GM23338 (cell line): ENCODE measurements at regions not wholly inside any gene's neighbourhood (a gene's known extent, or its start where the extent isn't known, plus 50 kb on each side); places are given as distances from the start of the nearest gene placed in this dataset.

Experiments
- ATAC-seq: fragments of 200-7000 bp; cut with Tn5 transposase; 3 replicates; pipeline ENCODE4 v1.9.1; 2020
- DNase-seq: peaks from one replicate; pipeline ENCODE4 v3.0.0-alpha.2; 2015; ENCODE audit warnings: low spot score
- H2AFZ ChIP-seq: fragments of 200-600 bp; sonication (generic); 2 replicates; pipeline ENCODE4 v1.8.0; 2016; ENCODE audit warnings: antibody characterized with exemption, mild to moderate bottlenecking, moderate library complexity
- H3F3A ChIP-seq: fragments of 200-600 bp; sonication (generic); replicated peaks from 2 replicates; pipeline ENCODE4 v1.8.0; 2017; ENCODE audit warnings: antibody characterized with exemption, mixed run types, low read depth
- H3K27ac ChIP-seq: fragments of 200-600 bp; sonication (generic); 2 replicates; pipeline ENCODE4 v1.6.1; 2016; ENCODE audit warnings: low read depth
- H3K27me3 ChIP-seq: fragments of 200-600 bp; sonication (generic); 2 replicates; pipeline ENCODE4 v1.8.0; 2016; ENCODE audit warnings: mild to moderate bottlenecking, mixed run types, moderate library complexity; ENCODE audit not compliant: insufficient read depth
- H3K36me3 ChIP-seq: fragments of 200-600 bp; sonication (generic); 2 replicates; pipeline ENCODE4 v1.8.0; 2016; ENCODE audit warnings: mild to moderate bottlenecking; ENCODE audit not compliant: insufficient read depth
- H3K4me1 ChIP-seq: fragments of 200-600 bp; sonication (generic); 2 replicates; pipeline ENCODE4 v1.8.0; 2016; ENCODE audit warnings: mild to moderate bottlenecking, moderate library complexity; ENCODE audit not compliant: insufficient read depth
- H3K4me2 ChIP-seq: fragments of 200-600 bp; sonication (generic); 2 replicates; pipeline ENCODE4 v1.7.1; 2017; ENCODE audit warnings: mixed run types
- H3K4me3 ChIP-seq: fragments of 200-600 bp; sonication (generic); 2 replicates; pipeline ENCODE4 v1.6.1; 2016; ENCODE audit warnings: mixed run types
- H3K79me2 ChIP-seq: fragments of 200-600 bp; sonication (generic); replicated peaks from 2 replicates; pipeline ENCODE4 v1.8.0; 2017; ENCODE audit warnings: mild to moderate bottlenecking; ENCODE audit not compliant: insufficient read depth
- H3K9me2 ChIP-seq: fragments of 200-600 bp; sonication (generic); 2 replicates; pipeline ENCODE4 v1.8.0; 2017; ENCODE audit not compliant: insufficient read depth
- H4K20me1 ChIP-seq: fragments of 200-600 bp; sonication (generic); replicated peaks from 2 replicates; pipeline ENCODE4 v1.8.0; 2017; ENCODE audit warnings: mild to moderate bottlenecking; ENCODE audit not compliant: insufficient read depth
- H3K27ac Mint-ChIP-seq: 2 replicates; pipeline ENCODE4 v1.8.0; 2020; ENCODE audit warnings: inconsistent platforms, mild to moderate bottlenecking, moderate library complexity, mixed read lengths
- H3K27me3 Mint-ChIP-seq: 3 replicates; pipeline ENCODE4 v1.8.0; 2022; ENCODE audit warnings: low read depth, mild to moderate bottlenecking, moderate library complexity, mixed read lengths, inconsistent platforms; ENCODE audit not compliant: insufficient read depth, poor library complexity
- H3K36me3 Mint-ChIP-seq: 3 replicates; pipeline ENCODE4 v1.8.0; 2021; ENCODE audit warnings: low read depth, mild to moderate bottlenecking, inconsistent platforms, moderate library complexity, mixed read lengths
- H3K4me1 Mint-ChIP-seq: 3 replicates; pipeline ENCODE4 v1.8.0; 2020; ENCODE audit warnings: mild to moderate bottlenecking, inconsistent platforms, mixed read lengths
- H3K4me3 Mint-ChIP-seq: 3 replicates; pipeline ENCODE4 v1.8.0; 2021; ENCODE audit warnings: moderate library complexity, mild to moderate bottlenecking, inconsistent platforms, mixed read lengths
- H3K9me3 Mint-ChIP-seq: 3 replicates; pipeline ENCODE4 v1.8.0; 2020; ENCODE audit warnings: moderate library complexity, mild to moderate bottlenecking, inconsistent platforms, mixed read lengths
- ETS1 ChIP-seq: IDR thresholded peaks from 2 replicates; pipeline ENCODE4 v1.6.1; 2016; ENCODE audit warnings: antibody characterized with exemption
- EZH2 ChIP-seq: fragments of 200-600 bp; sonication (generic); IDR thresholded peaks from one replicate; pipeline ENCODE4 v1.8.0; 2017; ENCODE audit warnings: antibody characterized with exemption, mild to moderate bottlenecking, low read depth; ENCODE audit not compliant: unreplicated experiment
- POLR2AphosphoS5 ChIP-seq: IDR thresholded peaks from 2 replicates; pipeline ENCODE4 v1.6.1; 2016; ENCODE audit warnings: antibody characterized with exemption, low read depth
- REST ChIP-seq: IDR thresholded peaks from one replicate; pipeline ENCODE4 v1.6.1; 2018; ENCODE audit warnings: antibody characterized with exemption; ENCODE audit not compliant: unreplicated experiment
- STAT1 ChIP-seq: IDR thresholded peaks from one replicate; pipeline ENCODE4 v1.6.1; 2016; ENCODE audit warnings: antibody characterized with exemption; ENCODE audit not compliant: unreplicated experiment
- ZNF114 ChIP-seq: fragments of 250-450 bp; sonication (Bioruptor Pico); IDR thresholded peaks from 2 replicates; pipeline ENCODE4 v1.5.0; 2020; ENCODE audit warnings: mild to moderate bottlenecking, moderate library complexity
- ZNF331 ChIP-seq: fragments of 250-450 bp; sonication (Bioruptor Pico); IDR thresholded peaks from 2 replicates; pipeline ENCODE4 v1.5.0; 2020; ENCODE audit warnings: low read depth, mild to moderate bottlenecking, moderate library complexity
- TF ChIP-seq, protein P1 (sequence below): fragments of 250-450 bp; sonication (Bioruptor Pico); IDR thresholded peaks from 2 replicates; pipeline ENCODE4 v1.5.0; 2020; ENCODE audit warnings: mild to moderate bottlenecking, moderate library complexity

GRCh38 chr15:96914081-96914480, 583.6 kb downstream of the NR2F2 start (continued):
- TF ChIP-seq, protein P1, sequence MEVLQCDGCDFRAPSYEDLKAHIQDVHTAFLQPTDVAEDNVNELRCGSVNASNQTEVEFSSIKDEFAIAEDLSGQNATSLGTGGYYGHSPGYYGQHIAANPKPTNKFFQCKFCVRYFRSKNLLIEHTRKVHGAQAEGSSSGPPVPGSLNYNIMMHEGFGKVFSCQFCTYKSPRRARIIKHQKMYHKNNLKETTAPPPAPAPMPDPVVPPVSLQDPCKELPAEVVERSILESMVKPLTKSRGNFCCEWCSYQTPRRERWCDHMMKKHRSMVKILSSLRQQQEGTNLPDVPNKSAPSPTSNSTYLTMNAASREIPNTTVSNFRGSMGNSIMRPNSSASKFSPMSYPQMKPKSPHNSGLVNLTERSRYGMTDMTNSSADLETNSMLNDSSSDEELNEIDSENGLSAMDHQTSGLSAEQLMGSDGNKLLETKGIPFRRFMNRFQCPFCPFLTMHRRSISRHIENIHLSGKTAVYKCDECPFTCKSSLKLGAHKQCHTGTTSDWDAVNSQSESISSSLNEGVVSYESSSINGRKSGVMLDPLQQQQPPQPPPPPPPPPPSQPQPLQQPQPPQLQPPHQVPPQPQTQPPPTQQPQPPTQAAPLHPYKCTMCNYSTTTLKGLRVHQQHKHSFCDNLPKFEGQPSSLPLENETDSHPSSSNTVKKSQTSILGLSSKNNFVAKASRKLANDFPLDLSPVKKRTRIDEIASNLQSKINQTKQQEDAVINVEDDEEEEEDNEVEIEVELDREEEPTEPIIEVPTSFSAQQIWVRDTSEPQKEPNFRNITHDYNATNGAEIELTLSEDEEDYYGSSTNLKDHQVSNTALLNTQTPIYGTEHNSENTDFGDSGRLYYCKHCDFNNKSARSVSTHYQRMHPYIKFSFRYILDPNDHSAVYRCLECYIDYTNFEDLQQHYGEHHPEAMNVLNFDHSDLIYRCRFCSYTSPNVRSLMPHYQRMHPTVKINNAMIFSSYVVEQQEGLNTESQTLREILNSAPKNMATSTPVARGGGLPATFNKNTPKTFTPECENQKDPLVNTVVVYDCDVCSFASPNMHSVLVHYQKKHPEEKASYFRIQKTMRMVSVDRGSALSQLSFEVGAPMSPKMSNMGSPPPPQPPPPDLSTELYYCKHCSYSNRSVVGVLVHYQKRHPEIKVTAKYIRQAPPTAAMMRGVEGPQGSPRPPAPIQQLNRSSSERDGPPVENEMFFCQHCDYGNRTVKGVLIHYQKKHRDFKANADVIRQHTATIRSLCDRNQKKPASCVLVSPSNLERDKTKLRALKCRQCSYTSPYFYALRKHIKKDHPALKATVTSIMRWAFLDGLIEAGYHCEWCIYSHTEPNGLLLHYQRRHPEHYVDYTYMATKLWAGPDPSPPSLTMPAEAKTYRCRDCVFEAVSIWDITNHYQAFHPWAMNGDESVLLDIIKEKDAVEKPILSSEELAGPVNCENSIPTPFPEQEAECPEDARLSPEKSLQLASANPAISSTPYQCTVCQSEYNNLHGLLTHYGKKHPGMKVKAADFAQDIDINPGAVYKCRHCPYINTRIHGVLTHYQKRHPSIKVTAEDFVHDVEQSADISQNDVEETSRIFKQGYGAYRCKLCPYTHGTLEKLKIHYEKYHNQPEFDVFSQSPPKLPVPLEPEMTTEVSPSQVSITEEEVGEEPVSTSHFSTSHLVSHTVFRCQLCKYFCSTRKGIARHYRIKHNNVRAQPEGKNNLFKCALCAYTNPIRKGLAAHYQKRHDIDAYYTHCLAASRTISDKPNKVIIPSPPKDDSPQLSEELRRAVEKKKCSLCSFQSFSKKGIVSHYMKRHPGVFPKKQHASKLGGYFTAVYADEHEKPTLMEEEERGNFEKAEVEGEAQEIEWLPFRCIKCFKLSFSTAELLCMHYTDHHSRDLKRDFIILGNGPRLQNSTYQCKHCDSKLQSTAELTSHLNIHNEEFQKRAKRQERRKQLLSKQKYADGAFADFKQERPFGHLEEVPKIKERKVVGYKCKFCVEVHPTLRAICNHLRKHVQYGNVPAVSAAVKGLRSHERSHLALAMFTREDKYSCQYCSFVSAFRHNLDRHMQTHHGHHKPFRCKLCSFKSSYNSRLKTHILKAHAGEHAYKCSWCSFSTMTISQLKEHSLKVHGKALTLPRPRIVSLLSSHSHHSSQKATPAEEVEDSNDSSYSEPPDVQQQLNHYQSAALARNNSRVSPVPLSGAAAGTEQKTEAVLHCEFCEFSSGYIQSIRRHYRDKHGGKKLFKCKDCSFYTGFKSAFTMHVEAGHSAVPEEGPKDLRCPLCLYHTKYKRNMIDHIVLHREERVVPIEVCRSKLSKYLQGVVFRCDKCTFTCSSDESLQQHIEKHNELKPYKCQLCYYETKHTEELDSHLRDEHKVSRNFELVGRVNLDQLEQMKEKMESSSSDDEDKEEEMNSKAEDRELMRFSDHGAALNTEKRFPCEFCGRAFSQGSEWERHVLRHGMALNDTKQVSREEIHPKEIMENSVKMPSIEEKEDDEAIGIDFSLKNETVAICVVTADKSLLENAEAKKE (CRISPR knock-in tag), result no peak

GRCh38 chr15:96916750-96917149, 586.2 kb downstream of the NR2F2 start:
- no peak overlapping the region for H3K4me3 Mint-ChIP-seq
- H3K9me3 Mint-ChIP-seq, result peaks cover 34% of the 10 kb centered on the region
- H3K27ac Mint-ChIP-seq, result no peak overlapping the region
- Histone ChIP-seq H3K4me2 (no peak overlapping the region), H4K20me1 (no peaks in the 10 kb centered on the region), H2AFZ (no peak overlapping the region), H3K9me2 (0 out of 2 replicates have a peak, but pooled peaks cover 3% of the 10 kb centered on the region), H3K27me3 (no peaks in the 10 kb centered on the region), H3K79me2 (no peaks in the 10 kb centered on the region), H3K36me3 (no peaks in the 10 kb centered on the region), H3K4me3 (no peak overlapping the region), H3F3A (no peaks in the 10 kb centered on the region), H3K27ac (no peak overlapping the region), H3K4me1 (no peaks in the 10 kb centered on the region)
- no peak for DNase-seq
- no peaks in the 10 kb centered on the region for H3K4me1 Mint-ChIP-seq
- no peak for ATAC-seq
- peaks cover 27% of the 10 kb centered on the region; the same call in 2 of the 3 replicates for H3K36me3 Mint-ChIP-seq
- no peaks in the 10 kb centered on the region for H3K27me3 Mint-ChIP-seq
- TF ChIP-seq ETS1 (no peak), REST (no peak), POLR2AphosphoS5 (no peak), EZH2 (no peak), ZNF331 (CRISPR knock-in tag) (no peak), ZNF114 (CRISPR knock-in tag) (no peak), STAT1 (no peak)
